HEK293T (cell line): ENCODE measurements at regions not wholly inside any gene's neighbourhood (a gene's known extent, or its start where the extent isn't known, plus 50 kb on each side); places are given as distances from the start of the nearest gene placed in this dataset.

Experiments used
- ARNT ChIP-seq: fragments of 450-650 bp; IDR thresholded peaks from 2 replicates; pipeline ENCODE4 v1.6.1; 2017; ENCODE audit warnings: mild to moderate bottlenecking
- CTBP1 ChIP-seq: fragments of 450-650 bp; IDR thresholded peaks from 2 replicates; pipeline ENCODE4 v1.6.1; 2016; ENCODE audit warnings: borderline replicate concordance
- FOXK2 ChIP-seq: fragments of 450-650 bp; IDR thresholded peaks from 2 replicates; pipeline ENCODE4 v1.6.1; 2016; ENCODE audit warnings: mild to moderate bottlenecking
- FOXM1 ChIP-seq: fragments of 450-650 bp; IDR thresholded peaks from 2 replicates; pipeline ENCODE4 v1.6.1; 2017; ENCODE audit warnings: mild to moderate bottlenecking, borderline replicate concordance
- HDGF ChIP-seq: fragments of 450-650 bp; IDR thresholded peaks from 2 replicates; pipeline ENCODE4 v1.6.1; 2017; ENCODE audit warnings: antibody characterized with exemption, borderline replicate concordance
- L3MBTL2 ChIP-seq: fragments of 450-650 bp; conservative IDR thresholded peaks from 2 replicates; pipeline ENCODE4 v1.6.1; 2016; ENCODE audit warnings: mild to moderate bottlenecking
- LEF1 ChIP-seq: fragments of 450-650 bp; IDR thresholded peaks from 2 replicates; pipeline ENCODE4 v1.6.1; 2017; ENCODE audit warnings: mild to moderate bottlenecking, borderline replicate concordance
- NFRKB ChIP-seq: fragments of 450-650 bp; IDR thresholded peaks from 2 replicates; pipeline ENCODE4 v1.6.1; 2016; ENCODE audit warnings: mild to moderate bottlenecking, moderate library complexity
- SP1 ChIP-seq: fragments of 450-650 bp; IDR thresholded peaks from 2 replicates; pipeline ENCODE4 v1.6.1; 2017
- SUZ12 ChIP-seq: fragments of 450-650 bp; IDR thresholded peaks from 2 replicates; pipeline ENCODE4 v1.6.1; 2016; ENCODE audit warnings: mild to moderate bottlenecking
- TARDBP ChIP-seq: fragments of 450-650 bp; IDR thresholded peaks from 2 replicates; pipeline ENCODE4 v1.6.1; 2016
- ZNF384 ChIP-seq: fragments of 450-650 bp; IDR thresholded peaks from 2 replicates; pipeline ENCODE4 v1.6.1; 2016

- no peak for TF ChIP-seq FOXM1
- no peak for TF ChIP-seq SP1
- no peak for TF ChIP-seq FOXK2
- TF ChIP-seq ARNT, result no peak
- TF ChIP-seq ZNF384, result no peak
- no peak for TF ChIP-seq HDGF
- TF ChIP-seq NFRKB, result no peak
- no peak for TF ChIP-seq CTBP1
- no peak for TF ChIP-seq LEF1
- TF ChIP-seq SUZ12, result no peak
- no peak for TF ChIP-seq L3MBTL2
- TF ChIP-seq TARDBP, result no peak
These were observed 536.3 kb downstream of the TMEM121 start for GRCh38 chr14:106062502-106063272.
